Tibial nerve (tissue), 4 donors: ENCODE measurements at regions not wholly inside any gene's neighbourhood (a gene's known extent, or its start where the extent isn't known, plus 50 kb on each side); places are given as distances from the start of the nearest gene placed in this dataset.

ENCODE experiments used
- EP300 ChIP-seq, 2 donors: sonication (generic); formaldehyde crosslinking; IDR thresholded peaks; one replicate each; pipeline ENCODE4 v1.6.1; 2017; ENCODE audit warnings: antibody characterized with exemption in 2 of 2, mild to moderate bottlenecking in 1 of 2
- POLR2A ChIP-seq, 2 donors: fragments of 450-650 bp; IDR thresholded peaks; one replicate each; pipeline ENCODE4 v1.6.1; 2017; ENCODE audit warnings: antibody characterized with exemption in 2 of 2, mild to moderate bottlenecking in 2 of 2, moderate library complexity in 2 of 2
- TF ChIP-seq, protein P1 (sequence below), 5 experiments: fragments of 200-600 bp in 3 of 5; fragments of 450-650 bp in 2 of 5; sonication (generic) in 3 of 5; IDR thresholded peaks; one replicate each; pipeline ENCODE4 v1.5.1; 2016 to 2019; ENCODE audit warnings: antibody characterized with exemption in 5 of 5, mild to moderate bottlenecking in 3 of 5, moderate library complexity in 2 of 5

DNA sequence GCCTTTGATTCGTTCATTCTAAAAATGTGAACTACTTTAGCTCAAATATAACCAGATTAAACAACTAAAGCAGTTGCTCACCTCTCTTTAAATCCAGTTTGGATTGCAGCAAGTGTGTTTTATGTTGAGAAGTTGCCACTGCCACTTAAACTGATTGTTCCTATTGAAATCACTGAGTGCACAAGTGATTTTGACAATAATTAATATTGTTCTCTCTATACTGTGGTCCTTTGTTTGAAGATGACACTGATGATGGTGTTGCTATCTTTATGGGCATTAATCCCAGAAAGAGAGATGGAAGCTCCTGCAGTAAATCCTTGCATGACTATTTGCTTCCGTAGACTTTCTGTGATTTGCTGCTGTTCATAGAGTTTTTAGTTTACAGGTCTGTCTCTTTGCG, 251.4 kb upstream of the ZEB2 start:
- TF ChIP-seq, protein P1, sequence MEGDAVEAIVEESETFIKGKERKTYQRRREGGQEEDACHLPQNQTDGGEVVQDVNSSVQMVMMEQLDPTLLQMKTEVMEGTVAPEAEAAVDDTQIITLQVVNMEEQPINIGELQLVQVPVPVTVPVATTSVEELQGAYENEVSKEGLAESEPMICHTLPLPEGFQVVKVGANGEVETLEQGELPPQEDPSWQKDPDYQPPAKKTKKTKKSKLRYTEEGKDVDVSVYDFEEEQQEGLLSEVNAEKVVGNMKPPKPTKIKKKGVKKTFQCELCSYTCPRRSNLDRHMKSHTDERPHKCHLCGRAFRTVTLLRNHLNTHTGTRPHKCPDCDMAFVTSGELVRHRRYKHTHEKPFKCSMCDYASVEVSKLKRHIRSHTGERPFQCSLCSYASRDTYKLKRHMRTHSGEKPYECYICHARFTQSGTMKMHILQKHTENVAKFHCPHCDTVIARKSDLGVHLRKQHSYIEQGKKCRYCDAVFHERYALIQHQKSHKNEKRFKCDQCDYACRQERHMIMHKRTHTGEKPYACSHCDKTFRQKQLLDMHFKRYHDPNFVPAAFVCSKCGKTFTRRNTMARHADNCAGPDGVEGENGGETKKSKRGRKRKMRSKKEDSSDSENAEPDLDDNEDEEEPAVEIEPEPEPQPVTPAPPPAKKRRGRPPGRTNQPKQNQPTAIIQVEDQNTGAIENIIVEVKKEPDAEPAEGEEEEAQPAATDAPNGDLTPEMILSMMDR (IDR thresholded peaks at IDR 0.05) = no peak
- TF ChIP-seq POLR2A (IDR thresholded peaks at IDR 0.05) (no peak), EP300 (IDR thresholded peaks at IDR 0.05) (no peak)
